BE2C (cell line): ENCODE measurements at regions not wholly inside any gene's neighbourhood (a gene's known extent, or its start where the extent isn't known, plus 50 kb on each side); places are given as distances from the start of the nearest gene placed in this dataset.

Experiments used
- DNase-seq: peaks from one replicate; pipeline ENCODE4 v3.0.0-alpha.2; 2020
- H3K27me3 ChIP-seq: fragments of 250-450 bp; sonication (Bioruptor Pico); 2 replicates; pipeline ENCODE4 v1.5.1; 2020; ENCODE audit warnings: mild to moderate bottlenecking
- H3K36me3 ChIP-seq: fragments of 250-450 bp; sonication (Bioruptor Pico); 2 replicates; pipeline ENCODE4 v1.5.1; 2020; ENCODE audit warnings: mild to moderate bottlenecking
- H3K4me1 ChIP-seq: fragments of 250-450 bp; sonication (Bioruptor Pico); 2 replicates; pipeline ENCODE4 v1.5.1; 2020
- H3K4me3 ChIP-seq: 2 replicates; pipeline ENCODE4 v1.5.1; 2011; ENCODE audit warnings: low read depth, low read length
- H3K9me3 ChIP-seq: fragments of 250-450 bp; sonication (Bioruptor Pico); 2 replicates; pipeline ENCODE4 v1.5.1; 2020
- CTCF ChIP-seq: IDR thresholded peaks from 2 replicates; pipeline ENCODE4 v1.5.1; 2012; ENCODE audit warnings: mild to moderate bottlenecking, low read depth, low read length

GRCh38 chr14:22264759-22265158 is 324.3 kb downstream of the DAD1 start:
- TF ChIP-seq CTCF: no peak
- Histone ChIP-seq H3K36me3 (no peaks in the 10 kb centered on the region), H3K4me1 (no peaks in the 10 kb centered on the region), H3K4me3 (no peak overlapping the region), H3K9me3 (no peaks in the 10 kb centered on the region), H3K27me3 (no peaks in the 10 kb centered on the region; the same call in 1 of the 2 replicates)
- DNase-seq: no peak

- H3K36me3 ChIP-seq: no peaks in the 10 kb centered on the region
- no peak for TF ChIP-seq CTCF
- no peaks in the 10 kb centered on the region for H3K4me1 ChIP-seq
- no peaks in the 10 kb centered on the region; the same call in 1 of the 2 replicates for H3K27me3 ChIP-seq
- H3K9me3 ChIP-seq: no peaks in the 10 kb centered on the region
- H3K4me3 ChIP-seq: no peak overlapping the region
- DNase-seq: no peak
Observed at GRCh38 chr14:22263961-22264360, 325.1 kb downstream of the DAD1 start.

GRCh38 chr14:22262881-22263280 is 326.1 kb downstream of the DAD1 start:
- H3K4me1 ChIP-seq: no peaks in the 10 kb centered on the region
- no peak overlapping the region for H3K4me3 ChIP-seq
- H3K36me3 ChIP-seq: no peaks in the 10 kb centered on the region
- H3K27me3 ChIP-seq: no peaks in the 10 kb centered on the region; the same call in 1 of the 2 replicates
- H3K9me3 ChIP-seq: no peaks in the 10 kb centered on the region
- no peak for DNase-seq
- TF ChIP-seq CTCF: no peak

- H3K36me3 ChIP-seq: no peaks in the 10 kb centered on the region
- no peak overlapping the region for H3K4me3 ChIP-seq
- no peak for TF ChIP-seq CTCF
- DNase-seq: no peak
- H3K4me1 ChIP-seq: no peaks in the 10 kb centered on the region
- no peaks in the 10 kb centered on the region; the same call in 1 of the 2 replicates for H3K27me3 ChIP-seq
- H3K9me3 ChIP-seq: no peaks in the 10 kb centered on the region
Observed at GRCh38 chr14:22255017-22255950, 333.7 kb downstream of the DAD1 start.

- H3K9me3 ChIP-seq: no peaks in the 10 kb centered on the region
- no peak for TF ChIP-seq CTCF
- no peaks in the 10 kb centered on the region; the same call in 1 of the 2 replicates for H3K27me3 ChIP-seq
- H3K4me3 ChIP-seq: no peak overlapping the region
- H3K36me3 ChIP-seq: no peaks in the 10 kb centered on the region
- no peaks in the 10 kb centered on the region for H3K4me1 ChIP-seq
- no peak for DNase-seq
Observed at GRCh38 chr14:22252686-22253085, 336.3 kb downstream of the DAD1 start.

- no peak for TF ChIP-seq CTCF
- H3K9me3 ChIP-seq: no peaks in the 10 kb centered on the region
- no peak for DNase-seq
- no peaks in the 10 kb centered on the region; the same call in 1 of the 2 replicates for H3K27me3 ChIP-seq
- no peak overlapping the region for H3K4me3 ChIP-seq
- H3K4me1 ChIP-seq: no peaks in the 10 kb centered on the region
- H3K36me3 ChIP-seq: no peaks in the 10 kb centered on the region
Observed at GRCh38 chr14:22251090-22251489, 337.9 kb downstream of the DAD1 start.
